B cell (primary cell): ENCODE measurements at regions not wholly inside any gene's neighbourhood (a gene's known extent, or its start where the extent isn't known, plus 50 kb on each side); places are given as distances from the start of the nearest gene placed in this dataset.
A peak's percentile ranks its signal among the peaks of the same experiment; 100 is the strongest.

Source experiments
- EZH2 ChIP-seq: IDR thresholded peaks from 2 replicates; pipeline ENCODE4 v1.6.1; 2012; ENCODE audit warnings: borderline replicate concordance, low read depth, mild to moderate bottlenecking, moderate library complexity, low read length; ENCODE audit not compliant: insufficient read depth, poor library complexity, severe bottlenecking
- TF ChIP-seq, protein P1 (sequence below): fragments of 200-600 bp; IDR thresholded peaks from one replicate; pipeline ENCODE4 v1.8.0; 2022; ENCODE audit warnings: antibody characterized with exemption, mild to moderate bottlenecking

- no peak for TF ChIP-seq EZH2
- TF ChIP-seq, protein P1, sequence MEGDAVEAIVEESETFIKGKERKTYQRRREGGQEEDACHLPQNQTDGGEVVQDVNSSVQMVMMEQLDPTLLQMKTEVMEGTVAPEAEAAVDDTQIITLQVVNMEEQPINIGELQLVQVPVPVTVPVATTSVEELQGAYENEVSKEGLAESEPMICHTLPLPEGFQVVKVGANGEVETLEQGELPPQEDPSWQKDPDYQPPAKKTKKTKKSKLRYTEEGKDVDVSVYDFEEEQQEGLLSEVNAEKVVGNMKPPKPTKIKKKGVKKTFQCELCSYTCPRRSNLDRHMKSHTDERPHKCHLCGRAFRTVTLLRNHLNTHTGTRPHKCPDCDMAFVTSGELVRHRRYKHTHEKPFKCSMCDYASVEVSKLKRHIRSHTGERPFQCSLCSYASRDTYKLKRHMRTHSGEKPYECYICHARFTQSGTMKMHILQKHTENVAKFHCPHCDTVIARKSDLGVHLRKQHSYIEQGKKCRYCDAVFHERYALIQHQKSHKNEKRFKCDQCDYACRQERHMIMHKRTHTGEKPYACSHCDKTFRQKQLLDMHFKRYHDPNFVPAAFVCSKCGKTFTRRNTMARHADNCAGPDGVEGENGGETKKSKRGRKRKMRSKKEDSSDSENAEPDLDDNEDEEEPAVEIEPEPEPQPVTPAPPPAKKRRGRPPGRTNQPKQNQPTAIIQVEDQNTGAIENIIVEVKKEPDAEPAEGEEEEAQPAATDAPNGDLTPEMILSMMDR = peak; percentile 60
Observed at GRCh38 chr16:52912565-52913173, 140.0 kb downstream of the CHD9NB start.
